ENCODE measurements at regions not wholly inside any gene's neighbourhood (a gene's known extent, or its start where the extent isn't known, plus 50 kb on each side); places are given as distances from the start of the nearest gene placed in this dataset.

GRCh38 chr18:76051396-76052226, 443.4 kb downstream of the ZNF516 start:
- Histone ChIP-seq H3K9me3 (replicated peaks; ENCODE audit: control insufficient read depth, insufficient read depth, low read depth, low read length) (no peaks in the 10 kb centered on the region), H3K36me3 (ENCODE audit: control insufficient read depth, insufficient read depth, low read length) (no peaks in the 10 kb centered on the region), H3K4me1 (replicated peaks in 1 of 2; ENCODE audit: control insufficient read depth in 2 of 2, insufficient read depth in 2 of 2, low read length in 2 of 2) (no peaks in the 10 kb centered on the region), H3K27me3 (ENCODE audit: control insufficient read depth in 2 of 2, insufficient read depth in 2 of 2, low read length in 2 of 2) (peaks cover 0 to 7% of the 10 kb centered on the region in 2 experiments; a peak in 2 of 5 replicates), H3K4me3 (no peak overlapping the region), H2AFZ (ENCODE audit: low read depth, low read length) (no peak overlapping the region), H3K27ac (ENCODE audit: extremely low read depth, low read depth, low read length) (no peak overlapping the region), H3K4me2 (ENCODE audit: insufficient read depth, low read length) (no peak overlapping the region), H3K9ac (ENCODE audit: insufficient read depth in 1 of 2, low read depth in 2 of 2, low read length in 2 of 2) (no peak overlapping the region), H4K20me1 (replicated peaks; ENCODE audit: control insufficient read depth, insufficient read depth, low read length) (no peaks in the 10 kb centered on the region), H3K79me2 (ENCODE audit: control insufficient read depth, insufficient read depth, low read length) (no peaks in the 10 kb centered on the region), H3K9me1 (ENCODE audit: control insufficient read depth, insufficient read depth, low read length) (no peaks in the 10 kb centered on the region)
- CTCF ChIA-PET (ENCODE audit: low intra/inter-chr PET ratio), result no interaction called here
- TF ChIP-seq, protein P1, sequence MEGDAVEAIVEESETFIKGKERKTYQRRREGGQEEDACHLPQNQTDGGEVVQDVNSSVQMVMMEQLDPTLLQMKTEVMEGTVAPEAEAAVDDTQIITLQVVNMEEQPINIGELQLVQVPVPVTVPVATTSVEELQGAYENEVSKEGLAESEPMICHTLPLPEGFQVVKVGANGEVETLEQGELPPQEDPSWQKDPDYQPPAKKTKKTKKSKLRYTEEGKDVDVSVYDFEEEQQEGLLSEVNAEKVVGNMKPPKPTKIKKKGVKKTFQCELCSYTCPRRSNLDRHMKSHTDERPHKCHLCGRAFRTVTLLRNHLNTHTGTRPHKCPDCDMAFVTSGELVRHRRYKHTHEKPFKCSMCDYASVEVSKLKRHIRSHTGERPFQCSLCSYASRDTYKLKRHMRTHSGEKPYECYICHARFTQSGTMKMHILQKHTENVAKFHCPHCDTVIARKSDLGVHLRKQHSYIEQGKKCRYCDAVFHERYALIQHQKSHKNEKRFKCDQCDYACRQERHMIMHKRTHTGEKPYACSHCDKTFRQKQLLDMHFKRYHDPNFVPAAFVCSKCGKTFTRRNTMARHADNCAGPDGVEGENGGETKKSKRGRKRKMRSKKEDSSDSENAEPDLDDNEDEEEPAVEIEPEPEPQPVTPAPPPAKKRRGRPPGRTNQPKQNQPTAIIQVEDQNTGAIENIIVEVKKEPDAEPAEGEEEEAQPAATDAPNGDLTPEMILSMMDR (IDR thresholded peaks at IDR 0.05 in 2 of 3, conservative IDR thresholded peaks at IDR 0.05 in 1 of 3; ENCODE audit: insufficient read depth in 2 of 3, low read depth in 1 of 3, low read length in 3 of 3), result no peak
- TF ChIP-seq ZNF518B (CRISPR knock-in tag; IDR thresholded peaks at IDR 0.05), result no peak
- FAIRE-seq (no peak), DNase-seq (ENCODE audit: extremely low read depth in 1 of 4, low spot score in 3 of 4) (no peak), ATAC-seq (no peak)
- BruUV-seq (replicated peaks), result no TSS peak
- 0% methylated on average over 11 of the region's 14 CpGs for whole genome bisulfite sequencing (ENCODE audit: insufficient coverage, low coverage, missing lambda C conversion rate)
- POLR2A ChIA-PET, result no interaction called here
- intact Hi-C loops (cut with micrococcal nuclease), result no loop called here
- in situ Hi-C loops (cut with MboI), result no loop called here

Measured in K562 (cell line).